HUDEP-2 (cell line): ENCODE measurements at regions not wholly inside any gene's neighbourhood (a gene's known extent, or its start where the extent isn't known, plus 50 kb on each side); places are given as distances from the start of the nearest gene placed in this dataset.

Experiments
- DNase-seq, 76 experiments: peaks; one replicate each; lab custom pipeline; 2025; ENCODE audit not compliant: unreplicated experiment in 76 of 76; lab: John Stamatoyannopoulos, UW

- DNase-seq: no peak
Measured at GRCh38 chr17:45677770-45678169, 106.3 kb upstream of the CRHR1 start.

- DNase-seq: no peak
Measured at GRCh38 chr17:45679426-45679825, 104.7 kb upstream of the CRHR1 start.

GRCh38 chr17:45680360-45680759 is 103.8 kb upstream of the CRHR1 start:
- DNase-seq: no peak

GRCh38 chr17:45681706-45682105 is 102.4 kb upstream of the CRHR1 start:
- no peak for DNase-seq

- DNase-seq: no peak
Measured at GRCh38 chr17:45686250-45686649, 97.9 kb upstream of the CRHR1 start.

GRCh38 chr17:45687594-45687993 is 96.5 kb upstream of the CRHR1 start:
- DNase-seq: no peak

- DNase-seq: no peak
Measured at GRCh38 chr17:45688353-45688752, 95.8 kb upstream of the CRHR1 start.

GRCh38 chr17:45688820-45689219 is 95.3 kb upstream of the CRHR1 start:
- DNase-seq: no peak

GRCh38 chr17:45689451-45689850 is 94.7 kb upstream of the CRHR1 start:
- DNase-seq: no peak

- no peak for DNase-seq
Measured at GRCh38 chr17:45690625-45691275, 93.4 kb upstream of the CRHR1 start.

- no peak for DNase-seq
Measured at GRCh38 chr17:45692661-45693060, 91.5 kb upstream of the CRHR1 start.

- no peak for DNase-seq
Measured at GRCh38 chr17:45693792-45694191, 90.3 kb upstream of the CRHR1 start.

GRCh38 chr17:45696442-45696841 is 87.7 kb upstream of the CRHR1 start:
- DNase-seq: no peak

GRCh38 chr17:45697076-45697475 is 87.0 kb upstream of the CRHR1 start:
- no peak for DNase-seq

- no peak for DNase-seq
Measured at GRCh38 chr17:45700171-45701090, 83.7 kb upstream of the CRHR1 start.

GRCh38 chr17:45702666-45703266 is 81.4 kb upstream of the CRHR1 start:
- DNase-seq: no peak

- no peak for DNase-seq
Measured at GRCh38 chr17:45703348-45703747, 80.8 kb upstream of the CRHR1 start.

GRCh38 chr17:45703806-45704205 is 80.3 kb upstream of the CRHR1 start:
- no peak for DNase-seq

GRCh38 chr17:45704251-45704650 is 79.9 kb upstream of the CRHR1 start:
- DNase-seq: no peak

- no peak for DNase-seq
Measured at GRCh38 chr17:45705123-45706009, 78.8 kb upstream of the CRHR1 start.

GRCh38 chr17:45706033-45706432 is 78.1 kb upstream of the CRHR1 start:
- DNase-seq: no peak
